ENCODE measurements at regions not wholly inside any gene's neighbourhood (a gene's known extent, or its start where the extent isn't known, plus 50 kb on each side); places are given as distances from the start of the nearest gene placed in this dataset.
"Not testable (repeated sequence)": the region's sequence is repeated elsewhere in the genome, so short reads cannot be mapped to it uniquely, and the experiment has no call there.

DNA sequence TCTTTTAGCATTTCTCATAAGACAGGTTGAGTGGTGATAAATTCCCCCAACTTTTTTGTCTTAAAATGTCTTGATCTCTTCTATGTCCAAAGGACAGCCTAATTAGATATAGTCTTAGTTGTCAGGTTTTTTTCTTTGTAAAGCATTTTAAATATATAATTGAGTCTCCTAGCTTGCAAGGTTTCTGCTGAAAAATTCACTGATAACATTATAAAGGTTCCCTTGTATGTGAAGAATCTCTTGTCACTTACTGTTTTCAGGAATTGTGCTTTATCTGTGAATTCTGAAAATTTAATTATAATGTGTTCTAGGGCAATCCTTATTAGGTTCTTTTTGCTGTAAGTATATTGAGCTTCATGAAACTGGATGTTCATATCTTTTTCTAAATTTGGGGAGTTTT lies 96.8 kb upstream of the ZNF92 start:
- DNase-seq = no peak
- in situ Hi-C loops (cut with MboI; ENCODE audit: low pct_ligation_motif_present in 1 of 4, low pct_unique_long_range_greater_than_20kb in 1 of 4, low sequenced_read_pairs in 3 of 4) = no loop called here
- TF ChIP-seq EP300 (IDR thresholded peaks at IDR 0.05; ENCODE audit: low read depth) = no peak
- TF ChIP-seq, protein P1, sequence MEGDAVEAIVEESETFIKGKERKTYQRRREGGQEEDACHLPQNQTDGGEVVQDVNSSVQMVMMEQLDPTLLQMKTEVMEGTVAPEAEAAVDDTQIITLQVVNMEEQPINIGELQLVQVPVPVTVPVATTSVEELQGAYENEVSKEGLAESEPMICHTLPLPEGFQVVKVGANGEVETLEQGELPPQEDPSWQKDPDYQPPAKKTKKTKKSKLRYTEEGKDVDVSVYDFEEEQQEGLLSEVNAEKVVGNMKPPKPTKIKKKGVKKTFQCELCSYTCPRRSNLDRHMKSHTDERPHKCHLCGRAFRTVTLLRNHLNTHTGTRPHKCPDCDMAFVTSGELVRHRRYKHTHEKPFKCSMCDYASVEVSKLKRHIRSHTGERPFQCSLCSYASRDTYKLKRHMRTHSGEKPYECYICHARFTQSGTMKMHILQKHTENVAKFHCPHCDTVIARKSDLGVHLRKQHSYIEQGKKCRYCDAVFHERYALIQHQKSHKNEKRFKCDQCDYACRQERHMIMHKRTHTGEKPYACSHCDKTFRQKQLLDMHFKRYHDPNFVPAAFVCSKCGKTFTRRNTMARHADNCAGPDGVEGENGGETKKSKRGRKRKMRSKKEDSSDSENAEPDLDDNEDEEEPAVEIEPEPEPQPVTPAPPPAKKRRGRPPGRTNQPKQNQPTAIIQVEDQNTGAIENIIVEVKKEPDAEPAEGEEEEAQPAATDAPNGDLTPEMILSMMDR (IDR thresholded peaks at IDR 0.05) = no peak
- no peak for TF ChIP-seq POLR2A (IDR thresholded peaks at IDR 0.05)
- no peak for TF ChIP-seq POLR2AphosphoS5 (IDR thresholded peaks at IDR 0.05)
- Histone ChIP-seq H3K9me3 (peaks cover 6 to 9% of the 10 kb centered on the region in 2 donors), H3K27ac (no peak overlapping the region), H3K4me1 (no peaks in the 10 kb centered on the region), H3K27me3 (peaks cover 28% of the 10 kb centered on the region), H3K36me3 (no peaks in the 10 kb centered on the region), H3K4me3 (no peak overlapping the region)
- intact Hi-C loops (cut with DNase I; ENCODE audit: low total_unique reads) = no loop called here

- Histone ChIP-seq H3K4me1 (peaks cover 0 to 11% (median 3%) of the 10 kb centered on the region in 4 donors), H3K27me3 (peaks cover 57% of the 10 kb centered on the region)
- WGBS, 2 donors (ENCODE audit: low coverage in 1 of 2) = 94 to 98% methylated on average over 2 of the region's 2 CpGs
- in situ Hi-C loops (cut with MboI; ENCODE audit: low pct_ligation_motif_present in 1 of 4, low pct_unique_long_range_greater_than_20kb in 1 of 4, low sequenced_read_pairs in 3 of 4); H3K9me3 ChIP-seq; DNase-seq; H3K27ac ChIP-seq; H3K4me3 ChIP-seq; H3K36me3 ChIP-seq; intact Hi-C loops (cut with DNase I; ENCODE audit: low total_unique reads): not testable (repeated sequence)
Observed at GRCh38 chr7:65271502-65271901, 102.2 kb upstream of the ZNF92 start.

- no peak overlapping the region for H3K27ac ChIP-seq
- H3K4me1 ChIP-seq = peaks cover 0 to 11% (median 3%) of the 10 kb centered on the region in 4 donors
- H3K4me3 ChIP-seq = peak overlapping the region in 2 of 4 donors; percentile 32
- TF ChIP-seq EP300 (IDR thresholded peaks at IDR 0.05; ENCODE audit: low read depth) (no peak), POLR2AphosphoS5 (IDR thresholded peaks at IDR 0.05) (no peak), POLR2A (IDR thresholded peaks at IDR 0.05) (no peak)
- TF ChIP-seq, protein P1 (IDR thresholded peaks at IDR 0.05) = no peak
- intact Hi-C loops (cut with DNase I; ENCODE audit: low total_unique reads) = no loop called here
- DNase-seq = no peak
- in situ Hi-C loops (cut with MboI; ENCODE audit: low pct_ligation_motif_present in 1 of 4, low pct_unique_long_range_greater_than_20kb in 1 of 4, low sequenced_read_pairs in 3 of 4) = no loop called here
- H3K36me3 ChIP-seq = no peaks in the 10 kb centered on the region
- 0 to 6% methylated on average over 1 to 37 of the region's 37 CpGs for WGBS, 2 donors (ENCODE audit: low coverage in 1 of 2)
- H3K9me3 ChIP-seq = peaks cover 0 to 2% of the 10 kb centered on the region in 2 donors
- peaks cover 54% of the 10 kb centered on the region for H3K27me3 ChIP-seq
Observed at GRCh38 chr7:65269150-65269856, 104.4 kb upstream of the ZNF92 start.

- Histone ChIP-seq H3K27ac (no peak overlapping the region), H3K4me1 (peaks cover 0 to 11% (median 3%) of the 10 kb centered on the region in 4 donors), H3K27me3 (peaks cover 49% of the 10 kb centered on the region), H3K4me3 (peak overlapping the region in 1 of 4 donors; percentile 32), H3K9me3 (no peaks in the 10 kb centered on the region), H3K36me3 (no peaks in the 10 kb centered on the region)
- WGBS, 2 donors (ENCODE audit: low coverage in 1 of 2) = 52% methylated on average over 3 of the region's 3 CpGs
- intact Hi-C loops (cut with DNase I; ENCODE audit: low total_unique reads) (no loop called here), in situ Hi-C loops (cut with MboI; ENCODE audit: low pct_ligation_motif_present in 1 of 4, low pct_unique_long_range_greater_than_20kb in 1 of 4, low sequenced_read_pairs in 3 of 4) (no loop called here)
- no peak for DNase-seq
- TF ChIP-seq EP300 (IDR thresholded peaks at IDR 0.05; ENCODE audit: low read depth) = no peak
- TF ChIP-seq, protein P1 (IDR thresholded peaks at IDR 0.05) = no peak
- no peak for TF ChIP-seq POLR2AphosphoS5 (IDR thresholded peaks at IDR 0.05)
- no peak for TF ChIP-seq POLR2A (IDR thresholded peaks at IDR 0.05)
Observed at GRCh38 chr7:65268782-65269149, 104.9 kb upstream of the ZNF92 start.

Measured in transverse colon (tissue), 4 donors.